ENCODE measurements at regions not wholly inside any gene's neighbourhood (a gene's known extent, or its start where the extent isn't known, plus 50 kb on each side); places are given as distances from the start of the nearest gene placed in this dataset.

- TF ChIP-seq CTCF (IDR thresholded peaks at IDR 0.05 in 8 of 11, conservative IDR thresholded peaks at IDR 0.05 in 3 of 11), result no peak
- no peak for TF ChIP-seq POLR2A (IDR thresholded peaks at IDR 0.05)
Measured at GRCh38 chr2:62569907-62570841, 64.2 kb upstream of the TMEM17 start.
